ENCODE measurements at regions not wholly inside any gene's neighbourhood (a gene's known extent, or its start where the extent isn't known, plus 50 kb on each side); places are given as distances from the start of the nearest gene placed in this dataset.

GRCh38 chr10:107880185-107880584 lies 715.7 kb upstream of the SORCS1 start:
- TF ChIP-seq, protein P1, sequence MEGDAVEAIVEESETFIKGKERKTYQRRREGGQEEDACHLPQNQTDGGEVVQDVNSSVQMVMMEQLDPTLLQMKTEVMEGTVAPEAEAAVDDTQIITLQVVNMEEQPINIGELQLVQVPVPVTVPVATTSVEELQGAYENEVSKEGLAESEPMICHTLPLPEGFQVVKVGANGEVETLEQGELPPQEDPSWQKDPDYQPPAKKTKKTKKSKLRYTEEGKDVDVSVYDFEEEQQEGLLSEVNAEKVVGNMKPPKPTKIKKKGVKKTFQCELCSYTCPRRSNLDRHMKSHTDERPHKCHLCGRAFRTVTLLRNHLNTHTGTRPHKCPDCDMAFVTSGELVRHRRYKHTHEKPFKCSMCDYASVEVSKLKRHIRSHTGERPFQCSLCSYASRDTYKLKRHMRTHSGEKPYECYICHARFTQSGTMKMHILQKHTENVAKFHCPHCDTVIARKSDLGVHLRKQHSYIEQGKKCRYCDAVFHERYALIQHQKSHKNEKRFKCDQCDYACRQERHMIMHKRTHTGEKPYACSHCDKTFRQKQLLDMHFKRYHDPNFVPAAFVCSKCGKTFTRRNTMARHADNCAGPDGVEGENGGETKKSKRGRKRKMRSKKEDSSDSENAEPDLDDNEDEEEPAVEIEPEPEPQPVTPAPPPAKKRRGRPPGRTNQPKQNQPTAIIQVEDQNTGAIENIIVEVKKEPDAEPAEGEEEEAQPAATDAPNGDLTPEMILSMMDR (conservative IDR thresholded peaks at IDR 0.05; ENCODE audit: low read depth in 2 of 2), result no peak
- TF ChIP-seq NANOG (IDR thresholded peaks at IDR 0.05; ENCODE audit: borderline replicate concordance), result no peak

Data from GM23338 (cell line).